NCI-H128 (cell line): ENCODE measurements at regions not wholly inside any gene's neighbourhood (a gene's known extent, or its start where the extent isn't known, plus 50 kb on each side); places are given as distances from the start of the nearest gene placed in this dataset.

Source experiments
- DNase-seq: peaks from one replicate; lab custom pipeline; 2025; ENCODE audit not compliant: unreplicated experiment; lab: John Stamatoyannopoulos, UW

GRCh38 chr3:6125520-6125919 is 735.4 kb upstream of the GRM7 start:
- no peak for DNase-seq

DNA sequence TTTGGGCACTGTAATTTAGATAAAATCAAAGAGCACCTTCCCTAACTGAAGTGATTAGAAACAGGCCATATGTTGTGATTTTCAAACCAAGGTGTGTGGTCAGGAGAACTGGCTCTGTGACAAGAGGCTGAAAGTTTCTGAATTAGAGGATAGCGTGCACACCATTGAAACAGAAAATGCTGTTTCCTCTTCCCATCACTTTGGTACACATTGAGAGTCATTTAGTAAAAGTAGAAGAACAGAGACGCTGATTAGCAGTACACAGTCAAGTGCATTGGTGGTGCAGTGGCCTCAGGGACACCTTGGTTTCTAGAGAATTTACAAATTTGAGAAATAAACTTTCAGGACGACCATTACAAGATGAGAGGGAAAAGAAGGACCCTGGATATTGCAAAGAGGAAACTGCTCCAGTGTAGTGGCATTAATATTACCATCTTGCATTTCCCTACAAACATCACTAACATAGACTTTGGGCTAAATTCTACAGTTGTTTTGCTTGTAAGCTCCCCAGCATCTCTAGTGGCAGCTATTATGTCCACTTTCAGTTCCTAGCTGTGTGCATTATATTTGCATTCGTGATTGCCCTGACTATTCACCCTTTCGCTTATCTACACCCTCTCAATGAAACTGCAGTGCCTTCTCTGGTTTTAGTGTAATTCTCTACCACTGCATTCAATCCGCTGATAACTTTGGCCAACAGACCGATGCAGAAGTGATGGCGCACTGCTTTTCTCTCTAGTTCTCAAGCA is 728.1 kb upstream of the GRM7 start:
- no peak for DNase-seq

DNA sequence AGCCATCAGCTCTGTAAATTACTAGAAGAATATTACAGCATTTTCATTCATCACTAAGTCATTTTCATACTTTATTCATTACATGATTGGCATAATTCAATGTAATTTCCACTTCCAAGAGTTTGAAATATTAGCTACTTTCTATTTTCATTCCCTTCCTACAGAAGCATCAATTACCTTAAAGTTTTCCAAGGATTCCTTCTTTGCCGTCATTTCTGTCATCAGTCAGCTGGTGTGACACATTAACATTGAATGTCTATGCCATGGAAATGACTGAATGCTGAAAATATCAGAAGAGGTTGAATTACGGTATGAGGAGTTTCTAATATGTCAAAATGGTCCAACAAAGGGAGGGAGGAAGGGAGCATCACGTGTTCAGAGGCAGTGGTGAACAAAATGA is 718.2 kb upstream of the GRM7 start:
- DNase-seq, result no peak

DNA sequence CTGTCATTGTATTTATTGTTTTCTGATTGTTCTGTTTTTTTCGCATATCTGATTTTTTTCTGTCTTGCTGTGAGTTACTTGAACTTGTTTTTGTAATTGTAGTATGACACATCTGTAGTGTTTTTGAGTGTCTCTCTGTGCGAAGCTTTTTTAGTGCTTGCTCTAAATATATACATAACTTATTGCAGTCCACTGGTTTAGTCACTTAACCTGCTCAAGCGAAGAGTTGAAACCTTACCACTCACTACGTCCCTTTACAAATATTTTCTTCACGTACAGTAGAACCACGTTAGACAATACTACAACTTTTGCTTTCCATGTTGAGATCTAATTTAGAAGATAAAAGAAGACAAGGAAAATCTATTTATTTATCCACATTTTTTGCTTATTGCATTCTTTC is 713.0 kb upstream of the GRM7 start:
- DNase-seq, result no peak

DNA sequence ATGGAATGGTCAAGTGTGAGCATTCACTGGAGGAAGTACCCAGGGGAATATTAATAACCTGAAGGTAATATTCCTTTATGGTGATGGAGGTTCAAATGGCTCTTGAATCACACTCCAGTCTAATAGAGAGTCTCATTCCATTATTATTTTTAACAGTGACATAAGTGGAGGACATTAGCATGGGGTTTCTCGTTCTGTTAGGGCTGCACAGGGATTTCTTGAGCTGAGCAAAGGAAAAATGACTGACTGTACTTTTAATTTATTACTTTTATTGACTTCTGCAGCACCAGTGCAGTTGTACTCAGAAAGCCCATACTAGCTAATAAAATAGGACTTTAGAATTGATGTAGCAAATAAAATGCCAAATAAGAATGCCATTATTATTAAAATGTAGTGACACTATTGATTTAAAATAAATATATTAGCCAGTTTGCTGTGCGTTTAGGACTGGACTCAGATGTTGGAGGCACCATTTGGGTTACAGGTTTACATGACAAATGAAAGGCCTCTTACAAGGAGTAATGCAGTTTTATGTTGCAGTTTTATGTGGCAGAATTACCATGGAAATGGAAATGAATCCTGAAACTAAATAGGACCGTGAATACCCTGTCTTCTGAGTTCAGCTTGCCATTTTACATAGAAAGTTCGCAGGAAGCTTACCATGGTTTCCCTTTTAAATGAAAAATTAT is 705.1 kb upstream of the GRM7 start:
- no peak for DNase-seq

GRCh38 chr3:6165951-6166350 is 695.0 kb upstream of the GRM7 start:
- no peak for DNase-seq

- DNase-seq, result no peak
Measured at GRCh38 chr3:6168256-6168655, 692.7 kb upstream of the GRM7 start.

- DNase-seq, result no peak
Measured at GRCh38 chr3:6172871-6173642, 687.9 kb upstream of the GRM7 start.

GRCh38 chr3:6177417-6177816 is 683.5 kb upstream of the GRM7 start:
- no peak for DNase-seq

DNA sequence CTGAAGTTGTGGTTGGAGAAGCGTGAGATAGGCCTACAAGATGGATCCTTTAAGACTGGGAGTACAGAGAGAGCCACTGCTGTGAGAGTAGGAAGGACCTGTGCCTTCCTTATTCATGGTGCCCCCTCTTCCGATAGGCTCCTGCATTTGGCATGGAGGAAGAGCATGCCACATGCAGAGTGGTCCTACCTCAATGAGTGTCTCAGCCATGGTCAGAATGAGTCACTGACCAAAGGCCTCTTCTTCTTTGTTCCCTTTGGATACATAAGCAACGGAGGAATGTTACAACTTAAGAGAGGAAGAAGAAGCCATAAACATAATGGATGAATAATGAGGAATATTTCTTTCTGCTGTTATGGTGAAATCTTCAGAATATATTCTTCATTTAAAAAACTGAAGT is 681.2 kb upstream of the GRM7 start:
- DNase-seq, result no peak

DNA sequence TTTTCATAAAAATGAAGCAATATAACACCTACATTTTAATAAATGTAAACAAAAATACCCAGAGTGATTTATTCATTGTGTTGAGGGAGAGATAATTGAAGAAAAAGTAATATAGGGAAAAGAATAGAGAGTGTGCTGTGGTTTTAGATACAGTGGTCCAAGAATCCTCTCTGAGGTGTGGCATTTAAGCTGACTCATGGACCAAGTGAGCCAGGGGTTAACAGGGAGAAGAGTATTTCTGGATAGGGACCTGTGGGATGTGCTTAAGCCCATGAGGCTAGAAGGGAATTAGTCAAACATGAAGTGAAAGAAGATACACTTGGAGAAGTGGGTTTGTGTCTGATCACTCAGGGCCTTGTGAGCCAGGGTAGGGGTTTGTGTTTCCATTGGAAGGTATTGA is 680.7 kb upstream of the GRM7 start:
- DNase-seq, result no peak

GRCh38 chr3:6182476-6182875 is 678.4 kb upstream of the GRM7 start:
- DNase-seq, result no peak

- DNase-seq, result no peak
Measured at GRCh38 chr3:6182909-6183308, 678.0 kb upstream of the GRM7 start.

- DNase-seq, result no peak
Measured at GRCh38 chr3:6189384-6189783, 671.5 kb upstream of the GRM7 start.

- DNase-seq, result no peak
Measured at GRCh38 chr3:6204891-6205290, 656.0 kb upstream of the GRM7 start.

GRCh38 chr3:6216135-6217026 is 644.5 kb upstream of the GRM7 start:
- DNase-seq, result no peak

DNA sequence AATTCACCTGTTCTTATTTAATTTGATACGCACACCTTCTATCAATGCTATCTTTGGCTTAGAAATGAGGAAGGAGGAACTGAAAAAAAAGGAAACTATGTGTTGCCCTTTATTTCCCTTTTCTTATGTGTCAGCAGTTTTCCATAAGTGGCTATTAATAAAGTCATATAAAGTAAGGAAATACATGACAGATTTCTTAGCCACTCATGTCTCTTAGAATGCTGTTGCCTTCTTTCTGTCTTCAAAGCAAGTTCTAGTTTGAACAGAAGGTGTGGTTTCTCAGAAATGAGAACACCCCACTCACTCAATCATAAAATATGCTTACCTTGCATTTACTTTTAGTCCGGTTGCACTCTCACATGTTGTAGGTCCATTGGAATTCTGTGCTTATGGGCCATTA is 640.5 kb upstream of the GRM7 start:
- DNase-seq, result no peak

GRCh38 chr3:6222069-6222468 is 638.8 kb upstream of the GRM7 start:
- DNase-seq, result no peak

DNA sequence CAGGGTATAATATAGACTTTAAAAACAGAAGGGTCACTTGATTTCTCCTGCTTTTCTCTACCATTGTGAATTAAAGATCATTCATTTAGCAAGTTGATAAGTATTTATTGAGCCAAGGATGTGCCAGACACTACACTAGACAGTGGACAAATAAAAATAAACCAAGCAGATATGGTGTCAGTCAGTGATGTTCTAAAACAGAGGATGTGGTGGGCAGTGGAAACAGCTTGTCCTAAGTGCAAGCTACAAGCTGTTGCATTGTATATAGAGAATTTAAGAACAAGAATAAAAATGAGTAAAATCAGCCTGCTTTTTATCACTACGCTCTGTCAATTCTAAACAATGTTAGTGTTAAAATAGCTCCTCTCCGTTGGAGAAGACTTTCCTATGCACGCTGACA is 637.3 kb upstream of the GRM7 start:
- no peak for DNase-seq

DNA sequence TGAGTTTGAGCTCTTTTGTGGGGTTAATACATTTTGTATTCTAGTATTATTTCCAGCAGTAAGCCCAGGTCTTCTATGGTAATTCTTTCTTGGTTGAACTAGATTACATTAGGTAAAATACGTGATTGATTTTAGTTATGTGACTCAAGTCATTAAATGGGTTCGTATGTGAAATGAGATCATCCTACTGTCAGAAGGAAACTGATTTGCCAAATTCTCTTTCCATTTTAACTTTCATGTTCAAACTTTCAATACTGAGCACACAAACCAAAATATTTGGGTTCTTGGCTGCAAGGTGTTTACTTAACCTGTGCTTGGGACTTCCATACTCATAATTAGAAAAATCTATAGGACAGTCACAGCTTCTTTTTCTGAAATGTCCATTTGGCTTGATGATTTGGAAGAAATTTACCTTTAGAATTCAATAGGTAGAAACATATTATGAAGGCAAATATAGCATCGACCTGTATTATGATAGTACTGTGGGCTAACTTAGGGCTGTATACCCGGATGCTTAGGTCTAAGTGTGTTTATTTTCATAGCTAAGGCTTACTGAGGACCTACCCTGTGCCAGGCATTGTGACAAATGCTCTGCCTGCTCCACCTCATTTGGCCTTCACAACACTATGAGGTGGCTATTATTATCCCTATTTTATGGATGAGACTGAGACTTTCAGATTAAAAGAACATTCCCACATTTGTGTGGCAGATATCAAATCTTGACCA is 631.8 kb upstream of the GRM7 start:
- DNase-seq, result no peak
